Ovary (tissue), 7 donors: ENCODE measurements at regions not wholly inside any gene's neighbourhood (a gene's known extent, or its start where the extent isn't known, plus 50 kb on each side); places are given as distances from the start of the nearest gene placed in this dataset.

ENCODE experiments used
- DNase-seq, 5 donors: peaks; one replicate each; pipeline ENCODE4 v3.0.0-alpha.2; 2019 to 2020
- H3K27ac ChIP-seq, 2 donors: fragments of 200-600 bp; one replicate each; pipeline versions ENCODE4 v1.5.1 to v1.8.0; 2019 to 2022
- H3K27me3 ChIP-seq: fragments of 200-600 bp; one replicate; pipeline ENCODE4 v1.8.0; 2022
- H3K36me3 ChIP-seq: fragments of 200-600 bp; sonication (generic); one replicate; pipeline ENCODE4 v1.5.1; 2019
- H3K4me1 ChIP-seq: one replicate; pipeline ENCODE4 v1.8.1; 2013; ENCODE audit warnings: mild to moderate bottlenecking, moderate library complexity; ENCODE audit not compliant: insufficient read depth
- H3K4me3 ChIP-seq: fragments of 200-600 bp; sonication (generic); one replicate; pipeline ENCODE4 v1.5.1; 2017
- H3K9me3 ChIP-seq, 2 donors: fragments of 200-600 bp in 1 of 2; sonication (generic) in 1 of 2; one replicate each; pipeline versions ENCODE4 v1.5.1 to v1.8.1; 2013 to 2019; ENCODE audit warnings: mild to moderate bottlenecking in 1 of 2, moderate library complexity in 1 of 2
- CTCF ChIP-seq, 3 donors: fragments of 450-650 bp in 2 of 3; fragments of 200-600 bp in 1 of 3; IDR thresholded peaks; one replicate each; pipeline versions ENCODE4 v1.5.1 to v1.8.0; 2016 to 2022; ENCODE audit warnings: antibody characterized with exemption in 3 of 3, mild to moderate bottlenecking in 1 of 3
- EP300 ChIP-seq: sonication (generic); formaldehyde crosslinking; IDR thresholded peaks from one replicate; pipeline ENCODE4 v1.6.1; 2017; ENCODE audit warnings: antibody characterized with exemption
- POLR2A ChIP-seq: fragments of 450-650 bp; IDR thresholded peaks from one replicate; pipeline ENCODE4 v1.6.1; 2017; ENCODE audit warnings: antibody characterized with exemption, mild to moderate bottlenecking, moderate library complexity
- WGBS, 3 donors: extraction: QIAGEN DNeasy Blood & Tissue Kit in 1 of 3; methylation state at CpG; one replicate each; pipeline versions ENCODE4 v1.1.5 to v1.1.7; 2013 to 2017; 5-methylcytosine and 5-hydroxymethylcytosine counted together
- intact Hi-C, 4 donors: fragments of 100-400 bp; cut with DNase I; formaldehyde crosslinking; loops; one replicate each; pipeline versions ENCODE4 v1.11.0 to v1.15.1; 2022 to 2023
- donor health status: DM: no; HTN: no; CAD: no; lungs with moderate emphysema.
- donor health status: DM: no; HTN: no; CAD: no.
- donor health status: Bipolar disorder and iron deficiency.
- donor health status: DM: no; HTN: no; CAD: no.
- donor health status: DM: yes; HTN: yes; CAD: no.

GRCh38 chr6:78489874-78490273, 377.5 kb upstream of the IRAK1BP1 start:
- no peak overlapping the region for H3K4me3 ChIP-seq
- H3K9me3 ChIP-seq: no peaks in the 10 kb centered on the region
- no peak overlapping the region for H3K27ac ChIP-seq
- no peaks in the 10 kb centered on the region for H3K27me3 ChIP-seq
- intact Hi-C loops: no loop called here
- DNase-seq: no peak
- TF ChIP-seq EP300 (no peak), CTCF (IDR thresholded peaks at IDR 0.05) (no peak), POLR2A (no peak)
- H3K4me1 ChIP-seq: no peaks in the 10 kb centered on the region
- no peaks in the 10 kb centered on the region for H3K36me3 ChIP-seq
- WGBS, 3 donors: 55 to 71% (median 56%) methylated on average over 1 of the region's 1 CpG

- intact Hi-C loops: no loop called here
- no peak overlapping the region for H3K27ac ChIP-seq
Measured at GRCh38 chr6:78492351-78493017, 374.9 kb upstream of the IRAK1BP1 start.

GRCh38 chr6:78500299-78501089, 366.9 kb upstream of the IRAK1BP1 start:
- intact Hi-C loops: no loop called here
- DNase-seq: no peak
- Histone ChIP-seq H3K27ac (no peak overlapping the region), H3K9me3 (no peaks in the 10 kb centered on the region), H3K4me3 (no peak overlapping the region), H3K4me1 (no peaks in the 10 kb centered on the region), H3K36me3 (no peaks in the 10 kb centered on the region), H3K27me3 (no peaks in the 10 kb centered on the region)
- no peak for TF ChIP-seq CTCF (IDR thresholded peaks at IDR 0.05)
- TF ChIP-seq POLR2A: no peak
- no peak for TF ChIP-seq EP300
- 80 to 86% (median 80%) methylated on average over 3 of the region's 3 CpGs for WGBS, 3 donors

More at GRCh38 chr6:78492351-78493017, 374.9 kb upstream of the IRAK1BP1 start:
- 16 to 40% (median 23%) methylated on average over 4 of the region's 4 CpGs for WGBS, 3 donors
- DNase-seq: no peak
- Histone ChIP-seq H3K36me3 (no peaks in the 10 kb centered on the region), H3K4me3 (no peak overlapping the region), H3K4me1 (no peaks in the 10 kb centered on the region), H3K9me3 (no peaks in the 10 kb centered on the region), H3K27me3 (no peaks in the 10 kb centered on the region)
- TF ChIP-seq POLR2A: no peak
- no peak for TF ChIP-seq CTCF (IDR thresholded peaks at IDR 0.05)

GRCh38 chr6:78502386-78502887, 364.9 kb upstream of the IRAK1BP1 start:
- Histone ChIP-seq H3K27ac (no peak overlapping the region), H3K9me3 (no peaks in the 10 kb centered on the region), H3K4me3 (no peak overlapping the region), H3K27me3 (no peaks in the 10 kb centered on the region), H3K36me3 (no peaks in the 10 kb centered on the region), H3K4me1 (no peaks in the 10 kb centered on the region)
- TF ChIP-seq EP300 (no peak), POLR2A (no peak), CTCF (IDR thresholded peaks at IDR 0.05) (no peak)
- intact Hi-C loops: no loop called here
- WGBS, 3 donors: 67 to 69% (median 68%) methylated on average over 2 of the region's 2 CpGs
- DNase-seq: no peak
